GM12874 (cell line): ENCODE measurements at regions not wholly inside any gene's neighbourhood (a gene's known extent, or its start where the extent isn't known, plus 50 kb on each side); places are given as distances from the start of the nearest gene placed in this dataset.

ENCODE experiments used
- CTCF ChIP-seq: IDR thresholded peaks from 2 replicates; pipeline ENCODE4 v1.5.1; 2011; ENCODE audit warnings: low read depth, mild to moderate bottlenecking, control low read depth, low read length, moderate library complexity; ENCODE audit not compliant: insufficient read depth

GRCh38 chr3:40704224-40704623 lies 179.5 kb downstream of the ZNF621 start:
- TF ChIP-seq CTCF, result no peak

DNA sequence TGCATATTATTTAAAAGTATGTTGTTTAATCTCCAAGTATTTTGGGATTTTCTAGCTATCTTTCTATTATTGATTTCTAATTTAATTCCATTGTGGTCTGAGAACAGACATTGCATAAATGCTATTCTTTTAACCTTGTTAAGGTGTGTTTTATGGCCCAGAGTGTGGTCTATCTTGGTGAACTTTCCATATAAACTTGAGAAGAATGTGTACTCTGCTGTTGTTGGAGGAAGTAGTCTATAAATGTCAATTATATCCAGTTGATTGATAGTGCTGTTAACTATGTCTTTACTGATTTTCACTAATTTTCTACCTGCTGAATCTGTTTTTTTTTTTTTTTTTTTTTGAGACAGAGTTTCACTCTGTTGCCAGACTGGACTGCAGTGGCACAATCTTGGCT lies 180.9 kb downstream of the ZNF621 start:
- no peak for TF ChIP-seq CTCF

DNA sequence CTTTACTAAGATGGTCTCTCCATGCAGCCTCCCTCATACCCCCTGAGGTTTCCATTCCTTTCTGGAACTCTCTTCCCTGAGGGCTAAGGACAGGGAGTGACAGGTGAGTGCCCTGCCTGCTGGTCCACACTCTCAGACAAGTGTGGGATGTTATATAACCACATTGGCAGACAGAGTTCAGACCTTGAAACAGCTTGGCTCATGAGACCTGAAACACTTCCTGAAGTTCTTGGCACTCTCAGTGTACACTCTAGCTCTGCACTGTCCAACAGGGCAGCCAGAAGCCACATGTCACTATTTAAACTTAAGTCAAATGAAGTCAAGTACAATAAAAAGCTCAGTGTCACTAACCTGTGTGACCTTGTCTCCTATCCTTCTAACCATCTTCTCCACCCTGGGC lies 188.5 kb downstream of the ZNF621 start:
- TF ChIP-seq CTCF, result no peak

DNA sequence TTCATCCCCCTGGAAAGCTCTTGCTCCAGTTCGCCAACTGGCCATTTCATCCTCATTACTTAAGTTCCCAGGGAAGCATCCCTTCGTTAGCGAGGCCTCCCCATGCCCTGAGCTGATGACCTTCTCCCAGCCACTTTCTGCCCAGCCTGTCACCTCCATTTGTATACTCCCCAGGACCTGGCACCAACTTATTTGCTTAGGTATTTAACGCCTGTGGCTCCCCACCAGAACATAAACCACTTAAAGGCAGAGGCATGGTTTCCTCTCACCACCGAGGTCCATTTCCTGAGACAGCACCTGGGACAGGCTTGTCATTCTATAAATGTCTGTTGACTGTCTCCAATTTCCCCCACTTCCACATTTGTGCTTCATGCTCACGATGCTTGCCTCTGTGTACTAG lies 189.0 kb downstream of the ZNF621 start:
- no peak for TF ChIP-seq CTCF

DNA sequence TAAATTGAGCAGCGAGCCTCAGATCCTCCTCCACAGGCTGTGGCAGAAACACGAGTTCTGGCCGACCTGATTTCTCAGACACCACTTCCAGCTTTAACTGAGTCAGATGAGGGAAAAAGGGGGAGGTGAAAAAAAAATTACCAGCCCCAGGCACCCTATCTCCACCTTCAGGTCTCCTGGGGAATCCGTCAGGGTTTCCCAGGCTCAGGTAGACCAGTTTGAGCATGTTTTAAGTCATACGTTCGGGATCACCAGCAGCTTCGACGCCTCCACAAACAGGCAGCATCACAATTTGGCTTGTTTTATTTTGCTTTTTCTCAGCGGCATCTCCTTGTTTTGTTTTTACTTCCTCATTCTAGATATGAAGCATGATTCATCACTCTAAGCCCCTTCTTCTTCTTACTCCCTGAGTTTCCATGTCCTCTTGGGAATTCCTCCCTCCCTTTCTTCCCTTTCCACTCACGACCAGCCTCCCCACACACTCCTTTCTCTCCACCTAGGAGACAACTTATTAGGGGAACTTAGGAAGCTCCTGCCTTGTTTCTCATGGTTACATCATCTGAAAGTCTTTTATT lies 190.1 kb downstream of the ZNF621 start:
- TF ChIP-seq CTCF, result no peak

DNA sequence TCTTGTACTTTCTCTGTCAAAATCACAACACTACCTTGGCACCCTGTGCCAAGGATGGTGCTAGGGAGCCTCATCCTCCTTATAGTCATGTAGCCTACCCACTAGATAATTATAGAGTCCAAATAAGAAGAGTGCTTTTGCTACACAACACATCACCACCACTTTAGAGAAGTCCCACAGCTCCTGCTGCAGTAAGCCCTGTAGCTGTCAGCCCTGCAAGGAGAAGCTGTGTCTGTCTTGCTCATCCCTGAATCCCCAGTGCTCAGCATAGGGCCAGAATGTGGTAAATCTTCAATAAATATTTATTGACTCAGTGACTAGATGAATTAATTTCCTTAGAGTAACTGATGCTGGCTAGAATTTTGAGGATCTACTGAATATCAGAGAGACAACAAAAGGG lies 190.8 kb downstream of the ZNF621 start:
- TF ChIP-seq CTCF, result no peak

- no peak for TF ChIP-seq CTCF
Observed at GRCh38 chr3:40717471-40717870, 192.7 kb downstream of the ZNF621 start.
